ENCODE measurements at regions not wholly inside any gene's neighbourhood (a gene's known extent, or its start where the extent isn't known, plus 50 kb on each side); places are given as distances from the start of the nearest gene placed in this dataset.
"Not testable (repeated sequence)": the region's sequence is repeated elsewhere in the genome, so short reads cannot be mapped to it uniquely, and the experiment has no call there.

GRCh38 chr4:116632269-116632668 lies 453.1 kb downstream of the TRAM1L1 start:
- no peaks in the 10 kb centered on the region for H3K9me3 Mint-ChIP-seq (ENCODE audit: low read depth, unreplicated experiment)
- CTCF ChIA-PET, result no interaction called here
- no peaks in the 10 kb centered on the region for H3K36me3 Mint-ChIP-seq (ENCODE audit: insufficient read depth, unreplicated experiment)
- no peak overlapping the region for H3K27ac Mint-ChIP-seq (ENCODE audit: unreplicated experiment)
- no peaks in the 10 kb centered on the region for H3K4me1 Mint-ChIP-seq (ENCODE audit: low read depth, unreplicated experiment)
- H3K27me3 Mint-ChIP-seq (ENCODE audit: unreplicated experiment), result no peaks in the 10 kb centered on the region
- intact Hi-C loops (cut with micrococcal nuclease; ENCODE audit: unreplicated experiment), result no loop called here
- no peak for TF ChIP-seq CTCF (IDR thresholded peaks at IDR 0.05; ENCODE audit: unreplicated experiment)
- no peak overlapping the region for H3K4me3 Mint-ChIP-seq (ENCODE audit: low read depth, unreplicated experiment)
- BruUV-seq (replicated peaks), result no TSS peak
- no peak for DNase-seq

GRCh38 chr4:116628598-116628997 lies 456.8 kb downstream of the TRAM1L1 start:
- Mint-ChIP-seq H3K9me3 (ENCODE audit: low read depth, unreplicated experiment) (no peaks in the 10 kb centered on the region), H3K27me3 (ENCODE audit: unreplicated experiment) (no peaks in the 10 kb centered on the region), H3K4me3 (ENCODE audit: low read depth, unreplicated experiment) (no peak overlapping the region), H3K27ac (ENCODE audit: unreplicated experiment) (no peak overlapping the region), H3K4me1 (ENCODE audit: low read depth, unreplicated experiment) (no peaks in the 10 kb centered on the region), H3K36me3 (ENCODE audit: insufficient read depth, unreplicated experiment) (no peaks in the 10 kb centered on the region)
- intact Hi-C loops (cut with micrococcal nuclease; ENCODE audit: unreplicated experiment), result no loop called here
- BruUV-seq (replicated peaks), result no TSS peak
- TF ChIP-seq CTCF (IDR thresholded peaks at IDR 0.05; ENCODE audit: unreplicated experiment), result no peak
- DNase-seq, result no peak
- CTCF ChIA-PET, result no interaction called here

GRCh38 chr4:116627545-116627944 lies 457.8 kb downstream of the TRAM1L1 start:
- Mint-ChIP-seq H3K27me3 (ENCODE audit: unreplicated experiment) (no peaks in the 10 kb centered on the region), H3K9me3 (ENCODE audit: low read depth, unreplicated experiment) (no peaks in the 10 kb centered on the region), H3K27ac (ENCODE audit: unreplicated experiment) (no peak overlapping the region), H3K36me3 (ENCODE audit: insufficient read depth, unreplicated experiment) (no peaks in the 10 kb centered on the region), H3K4me1 (ENCODE audit: low read depth, unreplicated experiment) (no peaks in the 10 kb centered on the region), H3K4me3 (ENCODE audit: low read depth, unreplicated experiment) (no peak overlapping the region)
- CTCF ChIA-PET, result interaction anchor here (0.6 kb wide), 1 partner anchor 416 kb away, joined by 3 read pairs; no protein-coding TSS in a partner anchor
- DNase-seq, result no peak
- no peak for TF ChIP-seq CTCF (IDR thresholded peaks at IDR 0.05; ENCODE audit: unreplicated experiment)
- intact Hi-C loops (cut with micrococcal nuclease; ENCODE audit: unreplicated experiment), result no loop called here
- no TSS peak for BruUV-seq (replicated peaks)

- H3K27ac Mint-ChIP-seq (ENCODE audit: unreplicated experiment); BruUV-seq (replicated peaks): not testable (repeated sequence)
These were observed 465.9 kb downstream of the TRAM1L1 start for GRCh38 chr4:116619508-116619907.

GRCh38 chr4:116618638-116619037 lies 466.7 kb downstream of the TRAM1L1 start:
- BruUV-seq (replicated peaks), result no TSS peak
- Mint-ChIP-seq H3K36me3 (ENCODE audit: insufficient read depth, unreplicated experiment) (no peaks in the 10 kb centered on the region), H3K27ac (ENCODE audit: unreplicated experiment) (no peak overlapping the region), H3K4me1 (ENCODE audit: low read depth, unreplicated experiment) (no peaks in the 10 kb centered on the region), H3K4me3 (ENCODE audit: low read depth, unreplicated experiment) (no peak overlapping the region), H3K27me3 (ENCODE audit: unreplicated experiment) (no peaks in the 10 kb centered on the region), H3K9me3 (ENCODE audit: low read depth, unreplicated experiment) (no peaks in the 10 kb centered on the region)
- intact Hi-C loops (cut with micrococcal nuclease; ENCODE audit: unreplicated experiment), result no loop called here
- no peak for DNase-seq
- CTCF ChIA-PET, result no interaction called here
- no peak for TF ChIP-seq CTCF (IDR thresholded peaks at IDR 0.05; ENCODE audit: unreplicated experiment)

More at GRCh38 chr4:116619508-116619907, 465.9 kb downstream of the TRAM1L1 start:
- H3K4me3 Mint-ChIP-seq (ENCODE audit: low read depth, unreplicated experiment); H3K27me3 Mint-ChIP-seq (ENCODE audit: unreplicated experiment); intact Hi-C loops (cut with micrococcal nuclease; ENCODE audit: unreplicated experiment); H3K4me1 Mint-ChIP-seq (ENCODE audit: low read depth, unreplicated experiment); H3K36me3 Mint-ChIP-seq (ENCODE audit: insufficient read depth, unreplicated experiment); CTCF ChIA-PET; H3K9me3 Mint-ChIP-seq (ENCODE audit: low read depth, unreplicated experiment); DNase-seq: not testable (repeated sequence)
